DND-41 (cell line): ENCODE measurements at regions not wholly inside any gene's neighbourhood (a gene's known extent, or its start where the extent isn't known, plus 50 kb on each side); places are given as distances from the start of the nearest gene placed in this dataset.

ENCODE experiments used
- ATAC-seq: fragments of 200-7000 bp; cut with Tn5 transposase; 3 replicates; pipeline ENCODE4 v1.9.1; 2021; ENCODE audit warnings: low read depth; ENCODE audit not compliant: insufficient read depth
- DNase-seq: peaks from one replicate; pipeline ENCODE4 v3.0.0-alpha.2; 2020
- H2AFZ ChIP-seq: 2 replicates; pipeline ENCODE4 v1.6.0; 2012; ENCODE audit warnings: low read depth, low read length
- H3K27ac ChIP-seq: 2 replicates; pipeline ENCODE4 v1.5.1; 2012; ENCODE audit warnings: low read length, inconsistent platforms
- H3K27me3 ChIP-seq: fragments of 200-600 bp; sonication (generic); 2 replicates; pipeline ENCODE4 v1.6.0; 2012; ENCODE audit warnings: low read length, mild to moderate bottlenecking, inconsistent platforms; ENCODE audit not compliant: insufficient read depth, poor library complexity
- H3K36me3 ChIP-seq: 2 replicates; pipeline ENCODE4 v1.5.1; 2012; ENCODE audit warnings: low read length, inconsistent platforms; ENCODE audit not compliant: insufficient read depth
- H3K4me1 ChIP-seq: 2 replicates; pipeline ENCODE4 v1.5.1; 2012; ENCODE audit warnings: mild to moderate bottlenecking, low read length; ENCODE audit not compliant: insufficient read depth
- H3K4me2 ChIP-seq: 2 replicates; pipeline ENCODE4 v1.6.0; 2012; ENCODE audit warnings: mild to moderate bottlenecking, moderate library complexity, low read length, inconsistent platforms; ENCODE audit not compliant: insufficient read depth
- H3K4me3 ChIP-seq, 2 experiments: fragments of 200-600 bp in 1 of 2; shearing (Covaris generic) in 1 of 2; 2 replicates each; pipeline ENCODE4 v1.5.1; 2012 to 2016; ENCODE audit warnings: inconsistent platforms in 2 of 2, low read length in 2 of 2, mild to moderate bottlenecking in 2 of 2, low read depth in 1 of 2, moderate library complexity in 1 of 2
- H3K79me2 ChIP-seq: 2 replicates; pipeline ENCODE4 v1.6.0; 2012; ENCODE audit warnings: low read length, inconsistent platforms; ENCODE audit not compliant: insufficient read depth
- H3K9ac ChIP-seq: 2 replicates; pipeline ENCODE4 v1.6.0; 2012; ENCODE audit warnings: low read depth, mild to moderate bottlenecking, inconsistent platforms, low read length, moderate library complexity
- H3K9me3 ChIP-seq: 2 replicates; pipeline ENCODE4 v1.5.1; 2012; ENCODE audit warnings: low read length, moderate library complexity, mild to moderate bottlenecking, inconsistent platforms; ENCODE audit not compliant: insufficient read depth, severe bottlenecking
- H4K20me1 ChIP-seq: 2 replicates; pipeline ENCODE4 v1.6.0; 2012; ENCODE audit warnings: low read length; ENCODE audit not compliant: insufficient read depth
- CTCF ChIP-seq: IDR thresholded peaks from 2 replicates; pipeline ENCODE4 v1.5.1; 2012; ENCODE audit warnings: borderline replicate concordance, low read length, moderate library complexity, mild to moderate bottlenecking; ENCODE audit not compliant: poor library complexity, severe bottlenecking; ENCODE audit errors: extremely low read depth
- EZH2 ChIP-seq: IDR thresholded peaks from 3 replicates; pipeline ENCODE4 v1.6.1; 2012; ENCODE audit warnings: borderline replicate concordance, low read depth, mild to moderate bottlenecking, moderate library complexity, low read length, inconsistent platforms; ENCODE audit not compliant: severe bottlenecking

DNA sequence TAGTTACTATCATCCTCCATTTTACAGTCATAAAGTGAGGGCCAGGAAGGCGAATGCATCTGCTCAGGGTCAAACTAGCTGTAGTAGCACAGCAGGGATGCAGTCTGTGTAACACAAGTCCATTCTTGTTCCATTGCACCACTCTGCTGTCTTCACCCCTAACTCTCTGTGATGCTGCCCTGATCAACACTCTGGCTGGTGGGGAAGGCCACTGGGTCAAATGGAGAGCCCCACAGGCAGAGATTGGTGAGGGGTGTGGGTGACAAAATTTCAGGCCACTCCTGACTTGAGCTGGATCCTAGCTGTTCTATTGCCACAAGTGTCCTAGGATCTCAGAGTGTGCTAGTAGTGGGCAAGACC is 136.5 kb downstream of the PJA1 start:
- Histone ChIP-seq H3K9ac (no peak overlapping the region), H3K9me3 (no peaks in the 10 kb centered on the region), H3K36me3 (no peaks in the 10 kb centered on the region), H2AFZ (no peak overlapping the region), H3K4me2 (no peak overlapping the region), H3K79me2 (no peaks in the 10 kb centered on the region), H3K27ac (no peak overlapping the region), H3K4me3 (no peak overlapping the region), H3K4me1 (no peaks in the 10 kb centered on the region), H4K20me1 (no peaks in the 10 kb centered on the region), H3K27me3 (no peaks in the 10 kb centered on the region)
- DNase-seq (no peak), ATAC-seq (no peak)
- TF ChIP-seq EZH2 = no peak
- no peak for TF ChIP-seq CTCF

DNA sequence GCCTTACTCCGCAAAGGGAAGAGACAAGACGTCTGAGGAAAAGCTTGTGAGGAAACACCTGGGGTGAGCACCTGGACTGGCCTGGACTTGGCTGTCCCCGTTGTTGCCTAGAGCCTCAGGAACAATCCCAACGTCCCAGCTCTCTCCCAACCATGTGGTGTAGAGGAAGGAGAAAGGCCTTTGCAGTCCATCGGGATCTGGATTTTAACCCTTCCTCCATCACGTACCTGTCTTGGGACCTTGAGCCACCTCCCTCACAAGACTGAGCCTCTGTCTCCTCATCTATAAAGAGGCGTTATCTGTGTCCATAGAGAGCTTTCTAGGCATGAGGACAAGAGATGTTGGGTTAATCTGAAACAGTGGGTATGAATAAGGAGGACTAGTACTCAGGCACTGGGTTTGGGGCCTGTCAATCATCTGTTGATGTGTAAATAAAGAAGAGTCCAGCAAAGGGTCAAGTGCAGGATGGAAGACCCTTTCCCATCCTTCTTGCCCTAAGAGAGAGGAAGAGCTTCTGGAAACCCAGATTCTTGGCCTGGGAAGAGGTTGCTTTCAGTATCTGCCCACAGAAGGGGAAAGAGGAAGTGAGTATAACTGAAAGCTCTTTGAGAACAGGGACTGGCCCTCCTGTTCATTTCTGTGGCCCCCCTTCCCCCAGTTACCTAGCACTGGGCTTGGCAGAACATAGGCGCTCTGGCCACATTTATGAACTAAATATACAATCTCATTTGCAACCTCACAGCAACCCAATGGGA is 137.1 kb downstream of the PJA1 start:
- no peaks in the 10 kb centered on the region for H3K36me3 ChIP-seq
- H3K27ac ChIP-seq = no peak overlapping the region
- no peaks in the 10 kb centered on the region for H3K9me3 ChIP-seq
- H3K4me3 ChIP-seq = no peak overlapping the region
- ATAC-seq (no peak), DNase-seq (no peak)
- H3K9ac ChIP-seq = no peak overlapping the region
- H4K20me1 ChIP-seq = no peaks in the 10 kb centered on the region
- no peak overlapping the region for H3K4me2 ChIP-seq
- H2AFZ ChIP-seq = no peak overlapping the region
- H3K27me3 ChIP-seq = no peaks in the 10 kb centered on the region
- no peaks in the 10 kb centered on the region for H3K4me1 ChIP-seq
- TF ChIP-seq EZH2 (no peak), CTCF (no peak)
- no peaks in the 10 kb centered on the region for H3K79me2 ChIP-seq

GRCh38 chrX:69027181-69028005 is 137.9 kb downstream of the PJA1 start:
- H2AFZ ChIP-seq = no peak overlapping the region
- no peak for DNase-seq
- no peaks in the 10 kb centered on the region for H3K27me3 ChIP-seq
- H3K4me2 ChIP-seq = no peak overlapping the region
- H3K27ac ChIP-seq = no peak overlapping the region
- no peak for ATAC-seq
- H3K4me1 ChIP-seq = no peaks in the 10 kb centered on the region
- H3K36me3 ChIP-seq = no peaks in the 10 kb centered on the region
- H3K4me3 ChIP-seq = no peak overlapping the region
- no peak overlapping the region for H3K9ac ChIP-seq
- TF ChIP-seq CTCF (no peak), EZH2 (no peak)
- H3K79me2 ChIP-seq = no peaks in the 10 kb centered on the region
- H3K9me3 ChIP-seq = no peaks in the 10 kb centered on the region
- H4K20me1 ChIP-seq = no peaks in the 10 kb centered on the region
